Adipocyte (in vitro differentiated cells): ENCODE measurements at regions not wholly inside any gene's neighbourhood (a gene's known extent, or its start where the extent isn't known, plus 50 kb on each side); places are given as distances from the start of the nearest gene placed in this dataset.

Experiments
- DNase-seq: peaks from one replicate; pipeline ENCODE4 v3.0.0-alpha.2; 2015; ENCODE audit warnings: low read depth
- H3K27me3 ChIP-seq: replicated peaks from 2 replicates; pipeline ENCODE4 v1.7.0; 2013; ENCODE audit warnings: mild to moderate bottlenecking, low read length, moderate library complexity; ENCODE audit not compliant: control insufficient read depth, insufficient read depth
- H3K36me3 ChIP-seq: 2 replicates; pipeline ENCODE4 v1.7.0; 2013; ENCODE audit warnings: low read length, mild to moderate bottlenecking, moderate library complexity; ENCODE audit not compliant: control insufficient read depth, insufficient read depth, severe bottlenecking
- H3K4me1 ChIP-seq: 2 replicates; pipeline ENCODE4 v1.7.0; 2013; ENCODE audit warnings: mild to moderate bottlenecking, low read length, moderate library complexity; ENCODE audit not compliant: control insufficient read depth, insufficient read depth
- H3K4me3 ChIP-seq: 2 replicates; pipeline ENCODE4 v1.7.0; 2013; ENCODE audit warnings: mild to moderate bottlenecking, low read length, moderate library complexity
- H3K9ac ChIP-seq: 2 replicates; pipeline ENCODE4 v1.7.0; 2013; ENCODE audit warnings: mild to moderate bottlenecking, low read length, moderate library complexity
- H3K9me3 ChIP-seq: 2 replicates; pipeline ENCODE4 v1.7.0; 2013; ENCODE audit warnings: mild to moderate bottlenecking, low read length, moderate library complexity; ENCODE audit not compliant: control insufficient read depth

GRCh38 chr7:49376817-49377375 is 396.5 kb upstream of the VWC2 start:
- Histone ChIP-seq H3K27me3 (no peaks in the 10 kb centered on the region), H3K36me3 (no peaks in the 10 kb centered on the region), H3K4me3 (no peak overlapping the region), H3K4me1 (no peaks in the 10 kb centered on the region), H3K9me3 (peaks cover 24% of the 10 kb centered on the region), H3K9ac (no peak overlapping the region)
- DNase-seq: no peak

GRCh38 chr7:49386792-49387191 is 386.6 kb upstream of the VWC2 start:
- H3K27me3 ChIP-seq: no peaks in the 10 kb centered on the region
- H3K9me3 ChIP-seq: no peaks in the 10 kb centered on the region
- H3K4me3 ChIP-seq: no peak overlapping the region
- H3K9ac ChIP-seq: no peak overlapping the region
- no peaks in the 10 kb centered on the region for H3K36me3 ChIP-seq
- DNase-seq: no peak
- peaks cover 4% of the 10 kb centered on the region for H3K4me1 ChIP-seq

- Histone ChIP-seq H3K27me3 (no peaks in the 10 kb centered on the region), H3K9ac (no peak overlapping the region), H3K36me3 (no peaks in the 10 kb centered on the region), H3K4me1 (peaks cover 4% of the 10 kb centered on the region), H3K9me3 (no peaks in the 10 kb centered on the region), H3K4me3 (no peak overlapping the region)
- DNase-seq: no peak
These were observed 383.5 kb upstream of the VWC2 start for GRCh38 chr7:49389871-49390479.

- no peaks in the 10 kb centered on the region for H3K9me3 ChIP-seq
- H3K4me1 ChIP-seq: peaks cover 35% of the 10 kb centered on the region
- H3K36me3 ChIP-seq: no peaks in the 10 kb centered on the region
- H3K27me3 ChIP-seq: no peaks in the 10 kb centered on the region
- H3K4me3 ChIP-seq: no peak overlapping the region
- H3K9ac ChIP-seq: no peak overlapping the region
- no peak for DNase-seq
These were observed 377.2 kb upstream of the VWC2 start for GRCh38 chr7:49396229-49396628.

GRCh38 chr7:49397750-49398149 is 375.7 kb upstream of the VWC2 start:
- Histone ChIP-seq H3K4me1 (peaks cover 38% of the 10 kb centered on the region), H3K36me3 (no peaks in the 10 kb centered on the region), H3K27me3 (no peaks in the 10 kb centered on the region), H3K9me3 (no peaks in the 10 kb centered on the region), H3K9ac (peak overlapping the region; percentile 70), H3K4me3 (peak overlapping the region; percentile 60)
- no peak for DNase-seq

GRCh38 chr7:49398236-49398635 is 375.2 kb upstream of the VWC2 start:
- Histone ChIP-seq H3K36me3 (no peaks in the 10 kb centered on the region), H3K9me3 (no peaks in the 10 kb centered on the region), H3K9ac (peak overlapping the region; percentile 70), H3K4me3 (peak overlapping the region; percentile 60), H3K4me1 (peaks cover 38% of the 10 kb centered on the region), H3K27me3 (no peaks in the 10 kb centered on the region)
- no peak for DNase-seq

GRCh38 chr7:49398746-49399145 is 374.7 kb upstream of the VWC2 start:
- peak overlapping the region; percentile 60 for H3K4me3 ChIP-seq
- H3K4me1 ChIP-seq: peaks cover 38% of the 10 kb centered on the region
- no peak for DNase-seq
- H3K9ac ChIP-seq: peak overlapping the region; percentile 50
- no peaks in the 10 kb centered on the region for H3K36me3 ChIP-seq
- H3K9me3 ChIP-seq: no peaks in the 10 kb centered on the region
- H3K27me3 ChIP-seq: no peaks in the 10 kb centered on the region

GRCh38 chr7:49400891-49401550 is 372.4 kb upstream of the VWC2 start:
- Histone ChIP-seq H3K4me3 (no peak overlapping the region), H3K4me1 (peaks cover 38% of the 10 kb centered on the region), H3K27me3 (no peaks in the 10 kb centered on the region), H3K9me3 (no peaks in the 10 kb centered on the region), H3K9ac (no peak overlapping the region), H3K36me3 (no peaks in the 10 kb centered on the region)
- no peak for DNase-seq

GRCh38 chr7:49403844-49404243 is 369.6 kb upstream of the VWC2 start:
- Histone ChIP-seq H3K9me3 (no peaks in the 10 kb centered on the region), H3K36me3 (no peaks in the 10 kb centered on the region), H3K4me3 (no peak overlapping the region), H3K27me3 (no peaks in the 10 kb centered on the region), H3K9ac (no peak overlapping the region), H3K4me1 (peaks cover 17% of the 10 kb centered on the region)
- DNase-seq: no peak

- Histone ChIP-seq H3K36me3 (no peaks in the 10 kb centered on the region), H3K4me3 (no peak overlapping the region), H3K9ac (no peak overlapping the region), H3K27me3 (no peaks in the 10 kb centered on the region), H3K4me1 (peaks cover 2% of the 10 kb centered on the region), H3K9me3 (no peaks in the 10 kb centered on the region)
- DNase-seq: no peak
These were observed 366.2 kb upstream of the VWC2 start for GRCh38 chr7:49407205-49407604.

- no peak for DNase-seq
- Histone ChIP-seq H3K27me3 (no peaks in the 10 kb centered on the region), H3K4me3 (no peak overlapping the region)
These were observed 356.4 kb upstream of the VWC2 start for GRCh38 chr7:49417034-49417433.

More at GRCh38 chr7:49417034-49417433, 356.4 kb upstream of the VWC2 start:
- Histone ChIP-seq H3K9ac (no peak overlapping the region), H3K4me1 (peaks cover 8% of the 10 kb centered on the region), H3K36me3 (no peaks in the 10 kb centered on the region), H3K9me3 (no peaks in the 10 kb centered on the region)
